HFF-Myc (cell line): ENCODE measurements at regions not wholly inside any gene's neighbourhood (a gene's known extent, or its start where the extent isn't known, plus 50 kb on each side); places are given as distances from the start of the nearest gene placed in this dataset.

Experiments
- DNase-seq: peaks from one replicate; pipeline ENCODE4 v3.0.0-alpha.2; 2011; ENCODE audit warnings: low read depth; ENCODE audit errors: extremely low read depth
- H3K4me3 ChIP-seq: replicated peaks from 2 replicates; pipeline ENCODE4 v1.5.1; 2011; ENCODE audit warnings: low read depth, mild to moderate bottlenecking, control low read depth, low read length
- TF ChIP-seq, protein P1 (sequence below): IDR thresholded peaks from 2 replicates; pipeline ENCODE4 v1.5.1; 2012; ENCODE audit warnings: mild to moderate bottlenecking, low read depth, low read length, control low read depth; ENCODE audit errors: missing control alignments

DNA sequence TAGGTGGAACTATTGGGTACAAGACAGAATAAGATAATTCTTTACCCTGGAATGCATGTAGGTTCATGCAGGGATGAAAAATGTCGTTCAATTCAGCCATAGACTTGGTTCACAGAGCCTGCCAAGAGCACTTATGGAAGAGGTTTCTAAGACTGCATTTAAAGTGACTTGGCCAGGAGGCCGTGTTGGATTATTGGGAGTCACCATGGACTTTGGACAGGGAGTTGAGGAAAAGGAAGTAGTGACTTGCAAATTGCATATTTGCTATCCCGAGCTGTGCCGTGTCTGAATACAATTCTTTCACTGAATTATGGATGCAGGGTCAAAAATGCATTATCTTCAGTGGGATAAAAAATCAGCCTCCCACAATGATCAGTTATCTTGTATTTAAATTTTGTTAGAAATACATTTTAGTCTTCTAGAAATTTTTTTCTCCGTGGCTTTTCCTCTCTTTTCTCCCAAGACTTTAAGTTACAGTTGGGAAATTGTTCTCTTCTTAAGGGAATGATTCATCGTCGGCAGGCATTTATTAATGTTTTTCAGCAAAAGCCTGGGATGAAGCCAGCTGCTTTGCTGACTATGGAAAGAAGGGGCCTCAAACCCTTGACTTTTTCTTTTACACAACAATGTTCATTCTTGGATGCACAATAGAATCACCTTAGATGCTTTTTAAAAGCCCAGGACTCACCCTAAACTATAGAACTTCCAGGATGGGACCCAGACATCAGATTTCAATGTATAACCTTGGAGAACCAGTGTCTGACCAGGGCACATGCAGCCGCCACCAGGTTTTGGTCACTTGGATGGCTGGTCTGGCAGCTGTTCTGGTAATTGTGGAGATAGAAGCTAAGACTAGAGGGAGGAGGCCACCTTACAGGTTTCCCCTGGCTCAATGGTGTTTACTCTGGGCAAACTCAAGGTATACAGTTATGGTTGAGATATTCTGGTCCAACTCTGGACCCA lies 70.8 kb downstream of the FAT3 start:
- H3K4me3 ChIP-seq, result no peak overlapping the region
- no peak for DNase-seq
- TF ChIP-seq, protein P1, sequence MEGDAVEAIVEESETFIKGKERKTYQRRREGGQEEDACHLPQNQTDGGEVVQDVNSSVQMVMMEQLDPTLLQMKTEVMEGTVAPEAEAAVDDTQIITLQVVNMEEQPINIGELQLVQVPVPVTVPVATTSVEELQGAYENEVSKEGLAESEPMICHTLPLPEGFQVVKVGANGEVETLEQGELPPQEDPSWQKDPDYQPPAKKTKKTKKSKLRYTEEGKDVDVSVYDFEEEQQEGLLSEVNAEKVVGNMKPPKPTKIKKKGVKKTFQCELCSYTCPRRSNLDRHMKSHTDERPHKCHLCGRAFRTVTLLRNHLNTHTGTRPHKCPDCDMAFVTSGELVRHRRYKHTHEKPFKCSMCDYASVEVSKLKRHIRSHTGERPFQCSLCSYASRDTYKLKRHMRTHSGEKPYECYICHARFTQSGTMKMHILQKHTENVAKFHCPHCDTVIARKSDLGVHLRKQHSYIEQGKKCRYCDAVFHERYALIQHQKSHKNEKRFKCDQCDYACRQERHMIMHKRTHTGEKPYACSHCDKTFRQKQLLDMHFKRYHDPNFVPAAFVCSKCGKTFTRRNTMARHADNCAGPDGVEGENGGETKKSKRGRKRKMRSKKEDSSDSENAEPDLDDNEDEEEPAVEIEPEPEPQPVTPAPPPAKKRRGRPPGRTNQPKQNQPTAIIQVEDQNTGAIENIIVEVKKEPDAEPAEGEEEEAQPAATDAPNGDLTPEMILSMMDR, result no peak

DNA sequence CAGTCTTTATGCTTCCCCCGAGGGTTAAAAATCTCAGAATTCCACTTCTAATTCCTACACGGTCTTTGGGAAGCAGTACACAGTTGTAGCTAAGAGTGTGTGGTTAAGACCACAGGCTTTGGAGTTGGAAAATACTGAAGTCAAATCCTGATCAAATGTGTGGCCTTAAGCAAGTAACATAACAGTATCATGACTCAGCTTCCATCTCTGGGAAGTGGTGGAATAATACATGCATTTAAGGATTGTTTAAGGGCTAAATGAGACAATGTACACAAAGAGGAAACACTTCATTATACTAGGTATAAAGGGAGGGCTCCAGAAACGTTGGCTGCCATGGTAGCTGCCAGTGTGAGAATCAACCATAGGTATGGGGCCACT lies 71.5 kb downstream of the FAT3 start:
- no peak overlapping the region for H3K4me3 ChIP-seq
- DNase-seq, result peak; percentile 3
- TF ChIP-seq, protein P1, result no peak

DNA sequence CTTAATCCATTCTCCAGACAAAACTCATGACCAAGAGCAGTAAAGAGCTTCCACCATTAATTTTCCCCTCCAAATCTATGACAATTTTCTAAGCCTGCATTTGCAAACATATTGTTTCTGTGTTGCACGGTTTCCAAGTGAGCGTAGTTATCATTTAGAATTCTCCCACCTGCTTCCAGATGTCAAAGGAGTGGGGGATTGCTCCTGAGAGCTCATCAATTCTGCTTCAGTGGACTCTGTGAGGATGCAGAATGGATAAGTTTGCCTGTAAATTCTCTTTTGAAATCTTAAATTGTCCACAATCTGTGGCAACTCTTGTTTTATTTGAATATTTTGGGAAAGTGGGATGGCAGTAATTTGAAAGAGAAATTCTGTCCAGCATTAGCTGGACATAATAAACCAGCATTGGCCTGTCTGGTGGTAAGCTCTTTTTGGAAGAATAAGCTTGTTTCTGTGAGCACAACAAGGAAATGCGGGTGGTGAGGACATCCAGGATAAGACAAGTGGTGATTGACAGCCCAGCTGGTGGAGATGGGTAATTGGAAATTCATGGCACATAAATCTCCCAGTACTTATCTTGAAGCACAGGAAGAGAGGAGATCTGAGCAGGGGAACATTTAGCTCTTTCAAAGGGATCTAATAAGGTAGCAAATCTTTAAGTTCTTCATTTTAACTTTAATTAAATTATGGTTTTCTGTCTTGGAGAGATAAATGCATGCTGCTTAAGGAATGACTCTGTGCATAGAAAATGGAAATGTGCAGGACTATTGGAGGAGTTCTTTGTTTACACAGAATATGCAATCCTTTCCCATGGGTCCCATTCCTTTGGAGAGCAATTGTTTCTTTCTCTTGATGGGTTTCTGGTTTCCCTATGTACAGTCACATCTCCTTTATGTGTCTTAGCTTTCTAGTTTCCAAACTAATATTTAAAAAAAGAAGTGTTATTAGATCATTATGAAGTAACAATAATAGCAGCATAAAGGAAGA lies 73.2 kb downstream of the FAT3 start:
- TF ChIP-seq, protein P1, result no peak
- DNase-seq, result no peak
- H3K4me3 ChIP-seq, result no peak overlapping the region

DNA sequence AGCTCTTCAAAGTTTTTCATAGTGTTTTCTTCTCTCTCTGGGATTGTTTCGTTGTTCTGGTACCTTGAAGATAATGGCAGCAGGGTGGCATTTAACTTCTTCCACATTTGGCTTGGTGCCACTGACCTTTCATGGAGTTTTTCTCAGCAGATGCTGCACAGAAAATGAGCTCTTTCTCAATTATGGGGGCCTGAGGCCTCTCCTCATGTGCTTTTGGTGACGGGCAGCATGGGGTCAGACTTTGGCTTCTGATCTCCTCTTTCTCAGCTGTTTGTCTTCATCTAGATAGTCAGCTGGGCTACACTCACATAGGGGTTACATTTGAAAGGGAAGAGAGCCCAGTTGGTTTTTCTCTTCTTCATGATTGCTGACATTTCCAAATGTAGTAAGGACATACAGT lies 76.3 kb downstream of the FAT3 start:
- DNase-seq, result no peak
- H3K4me3 ChIP-seq, result no peak overlapping the region
- TF ChIP-seq, protein P1, result no peak

DNA sequence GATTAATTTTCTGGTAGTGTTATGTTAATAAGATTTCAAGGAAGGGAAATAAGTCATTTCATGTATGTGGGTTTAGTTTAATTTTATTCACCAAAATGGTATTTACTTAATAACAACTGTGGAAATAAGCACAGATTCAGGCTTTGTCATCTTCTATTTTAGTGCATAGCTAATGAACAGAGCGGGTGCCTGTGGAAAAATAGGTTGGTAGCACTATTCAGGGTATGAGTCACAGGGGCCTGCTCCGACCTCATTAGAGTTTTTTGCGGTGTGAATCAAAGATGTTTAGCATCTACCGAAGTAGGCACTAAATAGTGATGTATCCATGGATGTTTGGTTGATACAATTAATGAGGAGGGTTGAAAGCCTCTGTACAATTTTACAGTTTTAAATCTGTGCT lies 78.2 kb downstream of the FAT3 start:
- H3K4me3 ChIP-seq, result no peak overlapping the region
- no peak for DNase-seq
- TF ChIP-seq, protein P1, result no peak

DNA sequence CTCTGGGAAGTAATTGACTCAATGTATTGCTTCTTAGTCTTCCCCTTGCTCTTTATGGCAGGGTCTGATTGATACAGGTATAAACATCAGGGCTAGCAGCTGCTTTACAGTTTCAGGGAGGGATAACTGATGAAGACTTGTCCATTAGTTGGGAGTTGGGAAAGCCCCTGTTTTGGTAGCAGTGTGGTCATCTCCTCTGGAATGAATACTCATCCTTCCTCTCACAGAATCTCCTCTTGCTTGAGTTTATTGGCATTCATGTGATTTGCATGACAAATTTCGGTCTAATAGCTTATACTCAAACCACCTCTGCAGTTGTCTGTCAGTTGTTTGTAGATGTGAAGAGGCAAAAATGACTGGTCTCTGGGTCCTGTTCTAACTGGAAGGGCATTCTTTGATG lies 79.7 kb downstream of the FAT3 start:
- TF ChIP-seq, protein P1, result no peak
- H3K4me3 ChIP-seq, result no peak overlapping the region
- no peak for DNase-seq
